HG03064 (cell line): ENCODE measurements at regions not wholly inside any gene's neighbourhood (a gene's known extent, or its start where the extent isn't known, plus 50 kb on each side); places are given as distances from the start of the nearest gene placed in this dataset.
A peak's percentile ranks its signal among the peaks of the same experiment; 100 is the strongest.

ENCODE experiments used
- ATAC-seq: cut with Tn5 transposase; IDR thresholded peaks from one replicate; pipeline ENCODE4 v1.9.1; 2021; ENCODE audit warnings: low read depth; ENCODE audit not compliant: unreplicated experiment

GRCh38 chr1:181142096-181142958 is 53.8 kb downstream of the IER5 start:
- peak; percentile 58 for ATAC-seq

GRCh38 chr1:181143102-181143859 is 54.8 kb downstream of the IER5 start:
- ATAC-seq = no peak

- ATAC-seq = no peak
These were observed 55.7 kb downstream of the IER5 start for GRCh38 chr1:181144238-181144637.

GRCh38 chr1:181148636-181149035 is 60.1 kb downstream of the IER5 start:
- no peak for ATAC-seq

GRCh38 chr1:181149326-181150125 is 61.0 kb downstream of the IER5 start:
- ATAC-seq = peak; percentile 60

GRCh38 chr1:181150273-181150672 is 61.8 kb downstream of the IER5 start:
- no peak for ATAC-seq

- no peak for ATAC-seq
These were observed 62.3 kb downstream of the IER5 start for GRCh38 chr1:181150842-181151241.

- peak; percentile 41 for ATAC-seq
These were observed 63.2 kb downstream of the IER5 start for GRCh38 chr1:181151378-181152326.

- peak; percentile 67 for ATAC-seq
These were observed 64.6 kb downstream of the IER5 start for GRCh38 chr1:181152892-181153633.

GRCh38 chr1:181153634-181153961 is 65.1 kb downstream of the IER5 start:
- ATAC-seq = no peak

- no peak for ATAC-seq
These were observed 66.8 kb downstream of the IER5 start for GRCh38 chr1:181155339-181155738.

- no peak for ATAC-seq
These were observed 71.1 kb downstream of the IER5 start for GRCh38 chr1:181159451-181160140.

GRCh38 chr1:181160322-181160721 is 71.8 kb downstream of the IER5 start:
- ATAC-seq = no peak

GRCh38 chr1:181160998-181161870 is 72.7 kb downstream of the IER5 start:
- ATAC-seq = no peak

GRCh38 chr1:181163662-181164061 is 75.2 kb downstream of the IER5 start:
- no peak for ATAC-seq

GRCh38 chr1:181166377-181167196 is 78.1 kb downstream of the IER5 start:
- peak; percentile 85 for ATAC-seq

- no peak for ATAC-seq
These were observed 80.9 kb downstream of the IER5 start for GRCh38 chr1:181169281-181169865.
